HepG2 (cell line): ENCODE measurements at regions not wholly inside any gene's neighbourhood (a gene's known extent, or its start where the extent isn't known, plus 50 kb on each side); places are given as distances from the start of the nearest gene placed in this dataset.

ENCODE experiments used
- ATAC-seq: fragments of 200-7000 bp; cut with Tn5 transposase; 3 replicates; pipeline ENCODE4 v1.9.1; 2020; ENCODE audit warnings: mild to moderate bottlenecking, moderate library complexity
- BruUV-seq: library from RNA; stranded (reverse); fragments of 400-500 nt; replicated peaks from 2 replicates; lab custom pipeline; 2021; lab: Mats Ljungman, UMichigan
- CTCF ChIA-PET: fragments of 300-600 bp; formaldehyde crosslinking; extraction: SDS; loops from one replicate; lab custom pipeline; 2021; ENCODE audit warnings: low total read pairs, inconsistent platforms, low intra/inter-chr PET ratio; lab: Yijun Ruan, JAX
- POLR2A ChIA-PET: fragments of 350-600 bp; sonication (Branson Sonifier 250); formaldehyde crosslinking; loops from one replicate; lab custom pipeline; 2020; ENCODE audit warnings: antibody characterized with exemption, inconsistent platforms; lab: Yijun Ruan, JAX
- DNase-seq: peaks from one replicate; pipeline ENCODE4 v3.0.0-alpha.2; 2015; ENCODE audit warnings: low spot score
- FAIRE-seq: peaks from 3 replicates; lab custom pipeline; 2011; peaks lifted over from hg19 to GRCh38; lab: Jason Lieb, UNC
- H2AFZ ChIP-seq: one replicate; pipeline ENCODE4 v1.6.1; 2011; ENCODE audit warnings: low read length, inconsistent platforms
- H3K27ac ChIP-seq: fragments of 300-600 bp; 3 replicates; pipeline ENCODE4 v1.8.0; 2011; ENCODE audit warnings: mixed run types, mild to moderate bottlenecking, mixed read lengths, low read length, inconsistent platforms; ENCODE audit not compliant: insufficient read depth; ENCODE audit errors: extremely low read length
- H3K27me3 ChIP-seq, 2 experiments: fragments of 200-600 bp in 1 of 2; 2 replicates in 1 of 2; 3 replicates in 1 of 2; pipeline versions ENCODE4 v1.6.0 to v1.8.0; 2011; ENCODE audit warnings: low read length in 2 of 2, mild to moderate bottlenecking in 2 of 2, moderate library complexity in 2 of 2, inconsistent platforms in 1 of 2; ENCODE audit not compliant: insufficient read depth in 2 of 2, control insufficient read depth in 1 of 2
- H3K36me3 ChIP-seq, 2 experiments: fragments of 200-600 bp in 1 of 2; replicated peaks in 1 of 2; 2 replicates in 1 of 2; 3 replicates in 1 of 2; pipeline versions ENCODE4 v1.5.1 to v1.8.0; 2011; ENCODE audit warnings: low read length in 2 of 2, inconsistent platforms in 1 of 2; ENCODE audit not compliant: insufficient read depth in 2 of 2, control insufficient read depth in 1 of 2
- H3K4me1 ChIP-seq: 2 replicates; pipeline ENCODE4 v1.5.1; 2012; ENCODE audit warnings: low read length, inconsistent platforms; ENCODE audit not compliant: insufficient read depth
- H3K4me2 ChIP-seq: 2 replicates; pipeline ENCODE4 v1.6.0; 2011; ENCODE audit warnings: low read depth, low read length, inconsistent platforms
- H3K4me3 ChIP-seq, 3 experiments: fragments of 200-600 bp in 1 of 3; sonication (generic), shearing (Covaris generic) in 1 of 3; replicated peaks in 1 of 3; 2 replicates each; pipeline ENCODE4 v1.5.1; 2011 to 2016; ENCODE audit warnings: low read length in 3 of 3, inconsistent platforms in 2 of 3, low read depth in 2 of 3, mild to moderate bottlenecking in 2 of 3, control low read depth in 1 of 3, mixed read lengths in 1 of 3; ENCODE audit not compliant: insufficient read depth in 1 of 3
- H3K79me2 ChIP-seq: one replicate; pipeline ENCODE4 v1.6.1; 2011; ENCODE audit warnings: low read length, inconsistent platforms; ENCODE audit not compliant: insufficient read depth
- H3K9ac ChIP-seq: 2 replicates; pipeline ENCODE4 v1.6.0; 2011; ENCODE audit warnings: mild to moderate bottlenecking, low read depth, low read length, inconsistent platforms; ENCODE audit not compliant: insufficient read depth
- H3K9me3 ChIP-seq: 2 replicates; pipeline ENCODE4 v1.5.1; 2012; ENCODE audit warnings: mild to moderate bottlenecking, low read length
- H4K20me1 ChIP-seq: 2 replicates; pipeline ENCODE4 v1.6.0; 2011; ENCODE audit warnings: inconsistent platforms, mild to moderate bottlenecking, low read length, moderate library complexity; ENCODE audit not compliant: insufficient read depth
- CHD2 ChIP-seq: IDR thresholded peaks from 2 replicates; pipeline ENCODE4 v1.6.1; 2011; ENCODE audit warnings: low read depth, low read length, improper control_type of control experiment
- ELF3 ChIP-seq: IDR thresholded peaks from 2 replicates; pipeline ENCODE4 v1.6.1; 2016; ENCODE audit warnings: missing genetic modification reagents, missing compliant biosample characterization
- FOXC1 ChIP-seq: sonication (generic); formaldehyde crosslinking; IDR thresholded peaks from 2 replicates; pipeline ENCODE4 v1.8.0; 2022; ENCODE audit warnings: mild to moderate bottlenecking, missing genetic modification reagents, borderline replicate concordance
- HES4 ChIP-seq: sonication (generic); formaldehyde crosslinking; IDR thresholded peaks from 2 replicates; pipeline ENCODE4 v1.9.0; 2021; ENCODE audit warnings: mild to moderate bottlenecking, missing genetic modification reagents, borderline replicate concordance
- KAT7 ChIP-seq: IDR thresholded peaks from 2 replicates; pipeline ENCODE4 v1.6.1; 2018; ENCODE audit warnings: borderline replicate concordance, missing compliant biosample characterization
- KDM5B ChIP-seq: sonication (generic); formaldehyde crosslinking; IDR thresholded peaks from 2 replicates; pipeline ENCODE4 v1.4.0; 2020; ENCODE audit warnings: missing genetic modification reagents, mild to moderate bottlenecking, borderline replicate concordance
- MYNN ChIP-seq: sonication (generic); formaldehyde crosslinking; IDR thresholded peaks from 2 replicates; pipeline ENCODE4 v1.4.0; 2020; ENCODE audit warnings: mild to moderate bottlenecking, low read depth, missing genetic modification reagents
- PAWR ChIP-seq: sonication (generic); formaldehyde crosslinking; IDR thresholded peaks from 2 replicates; pipeline ENCODE4 v1.4.0; 2020; ENCODE audit warnings: missing genetic modification reagents, mild to moderate bottlenecking, borderline replicate concordance
- SMAD3 ChIP-seq: sonication (generic); formaldehyde crosslinking; IDR thresholded peaks from 2 replicates; pipeline ENCODE4 v1.4.0; 2020; ENCODE audit warnings: missing genetic modification reagents
- TOPORS ChIP-seq: sonication (generic); formaldehyde crosslinking; IDR thresholded peaks from 2 replicates; pipeline ENCODE4 v1.8.0; 2023; ENCODE audit warnings: mild to moderate bottlenecking, missing genetic modification reagents
- ZBTB7B ChIP-seq: sonication (generic); formaldehyde crosslinking; IDR thresholded peaks from 2 replicates; pipeline ENCODE4 v1.4.0; 2020; ENCODE audit warnings: missing genetic modification reagents
- ZNF382 ChIP-seq: sonication (generic); formaldehyde crosslinking; IDR thresholded peaks from 2 replicates; pipeline ENCODE4 v1.5.0; 2020; ENCODE audit warnings: missing genetic modification reagents, mild to moderate bottlenecking, borderline replicate concordance
- ZNF431 ChIP-seq: sonication (generic); formaldehyde crosslinking; IDR thresholded peaks from 2 replicates; pipeline ENCODE4 v1.9.0; 2022; ENCODE audit warnings: missing genetic modification reagents, low read depth, mild to moderate bottlenecking, borderline replicate concordance
- ZNF558 ChIP-seq: sonication (generic); formaldehyde crosslinking; IDR thresholded peaks from 2 replicates; pipeline ENCODE4 v1.9.0; 2022; ENCODE audit warnings: mild to moderate bottlenecking, missing genetic modification reagents, borderline replicate concordance
- ZNF567 ChIP-seq: sonication (generic); formaldehyde crosslinking; IDR thresholded peaks from 2 replicates; pipeline ENCODE4 v1.8.1; 2023; ENCODE audit warnings: mild to moderate bottlenecking, missing genetic modification reagents, borderline replicate concordance
- ZNF670 ChIP-seq: sonication (generic); formaldehyde crosslinking; IDR thresholded peaks from 2 replicates; pipeline ENCODE4 v1.8.0; 2022; ENCODE audit warnings: mild to moderate bottlenecking, missing genetic modification reagents, borderline replicate concordance
- ZNF737 ChIP-seq: sonication (generic); formaldehyde crosslinking; IDR thresholded peaks from 2 replicates; pipeline ENCODE4 v1.5.0; 2020; ENCODE audit warnings: missing genetic modification reagents, mild to moderate bottlenecking, borderline replicate concordance
- WGBS: methylation state at CpG from one replicate; pipeline ENCODE4 v1.1.6; 2017; ENCODE audit warnings: low lambda C conversion rate; 5-methylcytosine and 5-hydroxymethylcytosine counted together
- in situ Hi-C: cut with HindIII; loops from 2 replicates; pipeline ENCODE4 v1.10.0; 2017; ENCODE audit warnings: low pct_unique_long_range_greater_than_20kb; ENCODE audit not compliant: extremely low pct_ligation_motif_present
- intact Hi-C: fragments of 100-400 bp; cut with micrococcal nuclease; formaldehyde crosslinking; loops from one replicate; pipeline ENCODE4 v1.10.0; 2022; ENCODE audit not compliant: unreplicated experiment
- TF ChIP-seq, protein P1 (sequence below): sonication (generic); formaldehyde crosslinking; IDR thresholded peaks from 2 replicates; pipeline ENCODE4; 2020; ENCODE audit warnings: missing genetic modification reagents, mild to moderate bottlenecking, borderline replicate concordance
- TF ChIP-seq, protein P2 (sequence below): sonication (generic); formaldehyde crosslinking; IDR thresholded peaks from 2 replicates; pipeline ENCODE4 v1.8.1; 2023; ENCODE audit warnings: mild to moderate bottlenecking, moderate library complexity, missing genetic modification reagents

DNA sequence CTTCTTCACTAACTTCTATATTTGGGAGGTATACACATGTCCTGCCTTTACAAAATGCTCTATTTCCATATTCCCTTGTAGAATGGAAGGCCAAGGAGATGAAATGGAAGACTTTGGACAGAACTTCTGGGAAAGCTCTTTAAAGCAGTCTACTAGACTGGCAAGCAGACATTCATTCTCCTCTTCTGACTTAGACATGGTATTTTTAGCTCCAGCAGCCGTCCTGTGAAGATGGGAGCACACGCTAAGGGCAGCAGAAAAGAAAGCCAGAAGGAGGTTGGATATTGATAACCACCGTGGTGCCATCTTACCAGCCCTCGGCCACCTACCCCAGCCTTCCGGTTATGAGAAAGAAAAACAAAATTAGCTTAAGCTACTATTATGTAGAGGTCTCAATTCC is 70.1 kb upstream of the E2F3 start:
- FAIRE-seq = no peak
- CTCF ChIA-PET = no interaction called here

DNA sequence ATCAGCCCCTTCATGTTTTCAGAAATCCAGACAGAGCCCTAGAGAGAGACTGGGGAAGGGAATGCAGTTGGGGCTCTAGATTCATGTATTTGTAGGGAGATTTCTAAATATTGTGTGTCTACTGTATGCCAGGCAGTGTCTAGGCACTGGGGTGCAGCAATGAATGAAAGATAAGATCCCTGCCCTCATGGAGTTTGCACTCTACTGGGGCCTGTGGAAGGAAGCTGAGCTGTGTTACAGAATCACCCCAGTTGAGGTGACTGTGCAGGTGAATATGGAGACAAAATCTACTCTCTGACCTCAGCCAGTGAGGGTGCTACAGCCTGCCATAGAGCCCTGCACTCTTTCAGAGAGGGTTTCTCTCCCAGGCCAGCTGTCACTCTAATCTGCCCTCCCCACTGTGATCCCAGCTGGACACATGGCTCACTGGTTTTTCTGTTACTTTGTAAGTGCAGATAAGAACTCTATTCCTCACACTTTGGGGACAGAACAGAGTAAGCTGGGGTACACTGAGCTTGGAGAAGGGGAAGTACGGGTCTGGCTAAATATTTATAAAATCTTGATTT is 69.2 kb upstream of the E2F3 start:
- ATAC-seq = no peak
- POLR2A ChIA-PET = no interaction called here
- Histone ChIP-seq H3K36me3 (no peaks in the 10 kb centered on the region), H3K79me2 (no peaks in the 10 kb centered on the region), H2AFZ (no peak overlapping the region), H3K4me1 (no peaks in the 10 kb centered on the region), H4K20me1 (no peaks in the 10 kb centered on the region), H3K27ac (no peak overlapping the region), H3K9me3 (no peaks in the 10 kb centered on the region), H3K4me3 (no peak overlapping the region), H3K4me2 (no peak overlapping the region), H3K27me3 (peaks cover 0 to 10% of the 10 kb centered on the region in 2 experiments; a peak in 2 of 5 replicates), H3K9ac (no peak overlapping the region)
- 3% methylated on average over 1 of the region's 1 CpG for WGBS
- intact Hi-C loops = no loop called here
- no peak for FAIRE-seq
- CTCF ChIA-PET = no interaction called here
- in situ Hi-C loops = no loop called here
- BruUV-seq = no TSS peak
- no peak for DNase-seq
- TF ChIP-seq ZNF737 (CRISPR knock-in tag) (no peak), ZNF670 (CRISPR knock-in tag) (no peak), ZNF382 (CRISPR knock-in tag) (no peak), ZBTB7B (CRISPR knock-in tag) (no peak), MYNN (CRISPR knock-in tag) (no peak), KDM5B (CRISPR knock-in tag) (no peak), KAT7 (no peak), HES4 (CRISPR knock-in tag) (no peak), ELF3 (CRISPR knock-in tag) (no peak)
- TF ChIP-seq, protein P1, sequence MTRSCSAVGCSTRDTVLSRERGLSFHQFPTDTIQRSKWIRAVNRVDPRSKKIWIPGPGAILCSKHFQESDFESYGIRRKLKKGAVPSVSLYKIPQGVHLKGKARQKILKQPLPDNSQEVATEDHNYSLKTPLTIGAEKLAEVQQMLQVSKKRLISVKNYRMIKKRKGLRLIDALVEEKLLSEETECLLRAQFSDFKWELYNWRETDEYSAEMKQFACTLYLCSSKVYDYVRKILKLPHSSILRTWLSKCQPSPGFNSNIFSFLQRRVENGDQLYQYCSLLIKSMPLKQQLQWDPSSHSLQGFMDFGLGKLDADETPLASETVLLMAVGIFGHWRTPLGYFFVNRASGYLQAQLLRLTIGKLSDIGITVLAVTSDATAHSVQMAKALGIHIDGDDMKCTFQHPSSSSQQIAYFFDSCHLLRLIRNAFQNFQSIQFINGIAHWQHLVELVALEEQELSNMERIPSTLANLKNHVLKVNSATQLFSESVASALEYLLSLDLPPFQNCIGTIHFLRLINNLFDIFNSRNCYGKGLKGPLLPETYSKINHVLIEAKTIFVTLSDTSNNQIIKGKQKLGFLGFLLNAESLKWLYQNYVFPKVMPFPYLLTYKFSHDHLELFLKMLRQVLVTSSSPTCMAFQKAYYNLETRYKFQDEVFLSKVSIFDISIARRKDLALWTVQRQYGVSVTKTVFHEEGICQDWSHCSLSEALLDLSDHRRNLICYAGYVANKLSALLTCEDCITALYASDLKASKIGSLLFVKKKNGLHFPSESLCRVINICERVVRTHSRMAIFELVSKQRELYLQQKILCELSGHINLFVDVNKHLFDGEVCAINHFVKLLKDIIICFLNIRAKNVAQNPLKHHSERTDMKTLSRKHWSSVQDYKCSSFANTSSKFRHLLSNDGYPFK (CRISPR knock-in tag) = no peak

More for the DNA sequence above, 70.1 kb upstream of the E2F3 start:
- no peaks in the 10 kb centered on the region for H3K36me3 ChIP-seq
- H3K27ac ChIP-seq = no peak overlapping the region
- BruUV-seq = no TSS peak
- intact Hi-C loops (no loop called here), in situ Hi-C loops (no loop called here)
- POLR2A ChIA-PET = no interaction called here
- H3K4me1 ChIP-seq = no peaks in the 10 kb centered on the region
- H3K4me3 ChIP-seq = no peak overlapping the region
- WGBS = 1% methylated on average over 5 of the region's 5 CpGs
- H2AFZ ChIP-seq = no peak overlapping the region
- H3K4me2 ChIP-seq = no peak overlapping the region
- ATAC-seq (no peak), DNase-seq (no peak)
- H4K20me1 ChIP-seq = no peaks in the 10 kb centered on the region
- H3K27me3 ChIP-seq = peaks cover 0 to 13% of the 10 kb centered on the region in 2 experiments; a peak in 2 of 5 replicates
- no peak for TF ChIP-seq PAWR (CRISPR knock-in tag)
- TF ChIP-seq SMAD3 (CRISPR knock-in tag) = no peak
- TF ChIP-seq ZNF558 (CRISPR knock-in tag) = no peak
- TF ChIP-seq TOPORS = no peak
- TF ChIP-seq, protein P2, sequence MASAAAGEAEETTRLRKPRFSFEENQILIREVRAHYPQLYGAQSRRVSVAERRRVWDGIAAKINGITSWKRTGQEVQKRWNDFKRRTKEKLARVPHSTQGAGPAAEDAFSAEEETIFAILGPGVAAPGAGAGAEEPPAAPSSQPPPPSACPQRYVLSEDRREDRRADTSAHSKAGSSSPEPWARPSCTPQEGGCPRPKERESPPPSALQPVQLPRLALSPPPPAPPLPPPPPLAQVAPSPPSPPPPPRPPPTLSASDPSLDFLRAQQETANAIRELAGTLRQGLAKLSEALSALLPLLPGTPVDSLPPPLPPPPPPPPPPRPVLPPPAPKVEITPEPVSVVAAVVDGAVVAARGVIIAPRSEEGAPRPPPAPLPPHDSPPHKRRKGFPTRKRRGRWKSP = no peak
- no peak for TF ChIP-seq CHD2
- no peak for TF ChIP-seq ZNF431 (CRISPR knock-in tag)
- TF ChIP-seq FOXC1 (CRISPR knock-in tag) = no peak
- no peak for TF ChIP-seq ZNF567 (CRISPR knock-in tag)
- no peak overlapping the region for H3K9ac ChIP-seq
- H3K9me3 ChIP-seq = no peaks in the 10 kb centered on the region
- no peaks in the 10 kb centered on the region for H3K79me2 ChIP-seq
